HFF-Myc (cell line): ENCODE measurements at regions not wholly inside any gene's neighbourhood (a gene's known extent, or its start where the extent isn't known, plus 50 kb on each side); places are given as distances from the start of the nearest gene placed in this dataset.

ENCODE experiments used
- DNase-seq: peaks from one replicate; pipeline ENCODE4 v3.0.0-alpha.2; 2011; ENCODE audit warnings: low read depth; ENCODE audit errors: extremely low read depth
- H3K4me3 ChIP-seq: replicated peaks from 2 replicates; pipeline ENCODE4 v1.5.1; 2011; ENCODE audit warnings: low read depth, mild to moderate bottlenecking, control low read depth, low read length
- CTCF ChIP-seq: IDR thresholded peaks from 2 replicates; pipeline ENCODE4 v1.5.1; 2012; ENCODE audit warnings: mild to moderate bottlenecking, low read depth, low read length, control low read depth; ENCODE audit errors: missing control alignments

GRCh38 chr13:47289567-47289966 is 392.7 kb upstream of the HTR2A start:
- DNase-seq = no peak
- no peak overlapping the region for H3K4me3 ChIP-seq

GRCh38 chr13:47288546-47288945 is 391.7 kb upstream of the HTR2A start:
- TF ChIP-seq CTCF = no peak
- no peak overlapping the region for H3K4me3 ChIP-seq
- DNase-seq = no peak

More at GRCh38 chr13:47289567-47289966, 392.7 kb upstream of the HTR2A start:
- no peak for TF ChIP-seq CTCF

- TF ChIP-seq CTCF = no peak
- no peak overlapping the region for H3K4me3 ChIP-seq
- DNase-seq = no peak
Measured at GRCh38 chr13:47287291-47287751, 390.5 kb upstream of the HTR2A start.

DNA sequence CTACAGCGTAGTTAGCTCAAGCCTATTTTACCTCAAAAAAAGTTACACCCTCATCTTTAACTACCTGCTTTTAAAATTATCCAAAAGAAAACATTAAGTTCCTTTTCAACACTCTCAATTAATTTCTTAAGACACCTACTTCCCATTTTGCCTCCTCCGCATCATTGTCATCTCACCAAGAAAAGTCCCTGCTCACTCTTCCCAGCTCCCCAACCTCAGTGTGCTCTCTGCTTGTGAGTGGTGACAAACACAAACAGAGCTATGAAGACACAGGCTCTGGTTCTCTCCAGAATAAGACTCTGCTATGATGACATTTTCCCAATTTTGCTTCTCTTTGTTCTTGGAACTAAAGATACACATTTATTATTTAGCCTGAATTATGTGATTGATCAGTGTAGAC is 385.1 kb upstream of the HTR2A start:
- no peak for TF ChIP-seq CTCF
- no peak overlapping the region for H3K4me3 ChIP-seq
- no peak for DNase-seq

GRCh38 chr13:47279920-47280319 is 383.1 kb upstream of the HTR2A start:
- no peak for TF ChIP-seq CTCF
- DNase-seq = no peak
- no peak overlapping the region for H3K4me3 ChIP-seq

- DNase-seq = no peak
- TF ChIP-seq CTCF = no peak
- no peak overlapping the region for H3K4me3 ChIP-seq
Measured at GRCh38 chr13:47277774-47278173, 380.9 kb upstream of the HTR2A start.

- no peak overlapping the region for H3K4me3 ChIP-seq
- no peak for TF ChIP-seq CTCF
- DNase-seq = no peak
Measured at GRCh38 chr13:47268270-47268669, 371.4 kb upstream of the HTR2A start.
